GM23338 (cell line): ENCODE measurements at regions not wholly inside any gene's neighbourhood (a gene's known extent, or its start where the extent isn't known, plus 50 kb on each side); places are given as distances from the start of the nearest gene placed in this dataset.

ENCODE experiments used
- ATAC-seq: fragments of 200-7000 bp; cut with Tn5 transposase; 3 replicates; pipeline ENCODE4 v1.9.1; 2020
- DNase-seq: peaks from one replicate; pipeline ENCODE4 v3.0.0-alpha.2; 2015; ENCODE audit warnings: low spot score
- H2AFZ ChIP-seq: fragments of 200-600 bp; sonication (generic); 2 replicates; pipeline ENCODE4 v1.8.0; 2016; ENCODE audit warnings: antibody characterized with exemption, mild to moderate bottlenecking, moderate library complexity
- H3F3A ChIP-seq: fragments of 200-600 bp; sonication (generic); replicated peaks from 2 replicates; pipeline ENCODE4 v1.8.0; 2017; ENCODE audit warnings: antibody characterized with exemption, mixed run types, low read depth
- H3K27ac ChIP-seq: fragments of 200-600 bp; sonication (generic); 2 replicates; pipeline ENCODE4 v1.6.1; 2016; ENCODE audit warnings: low read depth
- H3K27me3 ChIP-seq: fragments of 200-600 bp; sonication (generic); 2 replicates; pipeline ENCODE4 v1.8.0; 2016; ENCODE audit warnings: mild to moderate bottlenecking, mixed run types, moderate library complexity; ENCODE audit not compliant: insufficient read depth
- H3K36me3 ChIP-seq: fragments of 200-600 bp; sonication (generic); 2 replicates; pipeline ENCODE4 v1.8.0; 2016; ENCODE audit warnings: mild to moderate bottlenecking; ENCODE audit not compliant: insufficient read depth
- H3K4me1 ChIP-seq: fragments of 200-600 bp; sonication (generic); 2 replicates; pipeline ENCODE4 v1.8.0; 2016; ENCODE audit warnings: mild to moderate bottlenecking, moderate library complexity; ENCODE audit not compliant: insufficient read depth
- H3K4me2 ChIP-seq: fragments of 200-600 bp; sonication (generic); 2 replicates; pipeline ENCODE4 v1.7.1; 2017; ENCODE audit warnings: mixed run types
- H3K4me3 ChIP-seq: fragments of 200-600 bp; sonication (generic); 2 replicates; pipeline ENCODE4 v1.6.1; 2016; ENCODE audit warnings: mixed run types
- H3K79me2 ChIP-seq: fragments of 200-600 bp; sonication (generic); replicated peaks from 2 replicates; pipeline ENCODE4 v1.8.0; 2017; ENCODE audit warnings: mild to moderate bottlenecking; ENCODE audit not compliant: insufficient read depth
- H3K9me2 ChIP-seq: fragments of 200-600 bp; sonication (generic); 2 replicates; pipeline ENCODE4 v1.8.0; 2017; ENCODE audit not compliant: insufficient read depth
- H4K20me1 ChIP-seq: fragments of 200-600 bp; sonication (generic); replicated peaks from 2 replicates; pipeline ENCODE4 v1.8.0; 2017; ENCODE audit warnings: mild to moderate bottlenecking; ENCODE audit not compliant: insufficient read depth
- H3K27ac Mint-ChIP-seq: 2 replicates; pipeline ENCODE4 v1.8.0; 2020; ENCODE audit warnings: inconsistent platforms, mild to moderate bottlenecking, moderate library complexity, mixed read lengths
- H3K27me3 Mint-ChIP-seq: 3 replicates; pipeline ENCODE4 v1.8.0; 2022; ENCODE audit warnings: low read depth, mild to moderate bottlenecking, moderate library complexity, mixed read lengths, inconsistent platforms; ENCODE audit not compliant: insufficient read depth, poor library complexity
- H3K36me3 Mint-ChIP-seq: 3 replicates; pipeline ENCODE4 v1.8.0; 2021; ENCODE audit warnings: low read depth, mild to moderate bottlenecking, inconsistent platforms, moderate library complexity, mixed read lengths
- H3K4me1 Mint-ChIP-seq: 3 replicates; pipeline ENCODE4 v1.8.0; 2020; ENCODE audit warnings: mild to moderate bottlenecking, inconsistent platforms, mixed read lengths
- H3K4me3 Mint-ChIP-seq: 3 replicates; pipeline ENCODE4 v1.8.0; 2021; ENCODE audit warnings: moderate library complexity, mild to moderate bottlenecking, inconsistent platforms, mixed read lengths
- H3K9me3 Mint-ChIP-seq: 3 replicates; pipeline ENCODE4 v1.8.0; 2020; ENCODE audit warnings: moderate library complexity, mild to moderate bottlenecking, inconsistent platforms, mixed read lengths
- CREB1 ChIP-seq: fragments of 250-450 bp; sonication (Bioruptor Pico); IDR thresholded peaks from 2 replicates; pipeline ENCODE4 v1.5.0; 2020; ENCODE audit warnings: low read depth, mild to moderate bottlenecking, moderate library complexity
- EZH2 ChIP-seq: fragments of 200-600 bp; sonication (generic); IDR thresholded peaks from one replicate; pipeline ENCODE4 v1.8.0; 2017; ENCODE audit warnings: antibody characterized with exemption, mild to moderate bottlenecking, low read depth; ENCODE audit not compliant: unreplicated experiment
- EZH2phosphoT487 ChIP-seq: fragments of 200-600 bp; sonication (generic); IDR thresholded peaks from one replicate; pipeline ENCODE4 v1.8.1; 2018; ENCODE audit warnings: antibody characterized with exemption; ENCODE audit not compliant: unreplicated experiment
- JUNB ChIP-seq: IDR thresholded peaks from one replicate; pipeline ENCODE4 v1.6.1; 2016; ENCODE audit warnings: antibody characterized with exemption; ENCODE audit not compliant: unreplicated experiment
- NANOG ChIP-seq: IDR thresholded peaks from 2 replicates; pipeline ENCODE4 v1.6.1; 2016; ENCODE audit warnings: antibody characterized with exemption, borderline replicate concordance
- POLR2AphosphoS5 ChIP-seq: IDR thresholded peaks from 2 replicates; pipeline ENCODE4 v1.6.1; 2016; ENCODE audit warnings: antibody characterized with exemption, low read depth
- STAT1 ChIP-seq: IDR thresholded peaks from one replicate; pipeline ENCODE4 v1.6.1; 2016; ENCODE audit warnings: antibody characterized with exemption; ENCODE audit not compliant: unreplicated experiment
- ZNF114 ChIP-seq: fragments of 250-450 bp; sonication (Bioruptor Pico); IDR thresholded peaks from 2 replicates; pipeline ENCODE4 v1.5.0; 2020; ENCODE audit warnings: mild to moderate bottlenecking, moderate library complexity
- ZNF331 ChIP-seq: fragments of 250-450 bp; sonication (Bioruptor Pico); IDR thresholded peaks from 2 replicates; pipeline ENCODE4 v1.5.0; 2020; ENCODE audit warnings: low read depth, mild to moderate bottlenecking, moderate library complexity
- TF ChIP-seq, protein P1 (sequence below): IDR thresholded peaks from 2 replicates; pipeline ENCODE4 v1.6.1; 2016; ENCODE audit warnings: antibody characterized with exemption
- TF ChIP-seq, protein P2 (sequence below): IDR thresholded peaks from one replicate; pipeline ENCODE4 v1.6.1; 2018; ENCODE audit warnings: antibody characterized with exemption; ENCODE audit not compliant: unreplicated experiment
- TF ChIP-seq, protein P3 (sequence below), 2 experiments: fragments of 200-600 bp in 1 of 2; sonication (generic) in 1 of 2; conservative IDR thresholded peaks; 2 replicates each; pipeline versions ENCODE4 v1.5.1 to v1.6.1; 2016 to 2017; ENCODE audit warnings: antibody characterized with exemption in 2 of 2, low read depth in 2 of 2, mild to moderate bottlenecking in 2 of 2, moderate library complexity in 1 of 2
- TF ChIP-seq, protein P4 (sequence below): fragments of 250-450 bp; sonication (Bioruptor Pico); IDR thresholded peaks from 2 replicates; pipeline ENCODE4 v1.5.0; 2020; ENCODE audit warnings: mild to moderate bottlenecking, moderate library complexity

DNA sequence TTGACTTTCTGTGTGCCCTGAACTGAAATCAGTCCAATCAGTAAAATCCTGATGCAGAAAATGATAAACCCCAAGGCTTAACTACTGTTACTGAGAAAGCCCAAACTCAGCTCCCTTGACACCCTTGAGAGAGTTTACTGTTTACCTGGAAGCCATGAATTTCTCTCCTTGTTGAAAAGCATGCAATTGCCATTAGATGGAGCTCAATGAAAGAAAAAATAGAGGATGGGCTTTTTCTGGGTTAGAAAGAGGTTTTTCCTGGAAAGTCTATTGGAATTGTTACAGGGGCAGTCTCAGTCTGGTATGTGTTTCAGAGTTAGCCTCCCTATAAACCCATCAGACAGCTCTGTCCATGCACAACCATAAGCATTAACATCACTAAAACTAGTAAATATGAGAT lies 66.4 kb upstream of the C4orf54 start:
- peak overlapping the region; percentile 90; the same call in 1 of the 2 replicates for H2AFZ ChIP-seq
- H3K4me2 ChIP-seq, result no peak overlapping the region

More for the DNA sequence above, 66.4 kb upstream of the C4orf54 start:
- ATAC-seq (no peak), DNase-seq (no peak)
- no peaks in the 10 kb centered on the region for H3K27me3 ChIP-seq
- Mint-ChIP-seq H3K9me3 (peaks cover 21% of the 10 kb centered on the region; the same call in 2 of the 3 replicates), H3K4me3 (no peak overlapping the region), H3K36me3 (peaks cover 7% of the 10 kb centered on the region; the same call in 1 of the 3 replicates), H3K27me3 (no peaks in the 10 kb centered on the region), H3K4me1 (peaks cover 31% of the 10 kb centered on the region; the same call in 2 of the 3 replicates), H3K27ac (no peak overlapping the region)
- TF ChIP-seq EZH2 (no peak), JUNB (no peak), EZH2phosphoT487 (no peak), NANOG (no peak), POLR2AphosphoS5 (no peak), CREB1 (CRISPR knock-in tag) (no peak), ZNF331 (CRISPR knock-in tag) (no peak), ZNF114 (CRISPR knock-in tag) (no peak), STAT1 (no peak)
- TF ChIP-seq, protein P1, sequence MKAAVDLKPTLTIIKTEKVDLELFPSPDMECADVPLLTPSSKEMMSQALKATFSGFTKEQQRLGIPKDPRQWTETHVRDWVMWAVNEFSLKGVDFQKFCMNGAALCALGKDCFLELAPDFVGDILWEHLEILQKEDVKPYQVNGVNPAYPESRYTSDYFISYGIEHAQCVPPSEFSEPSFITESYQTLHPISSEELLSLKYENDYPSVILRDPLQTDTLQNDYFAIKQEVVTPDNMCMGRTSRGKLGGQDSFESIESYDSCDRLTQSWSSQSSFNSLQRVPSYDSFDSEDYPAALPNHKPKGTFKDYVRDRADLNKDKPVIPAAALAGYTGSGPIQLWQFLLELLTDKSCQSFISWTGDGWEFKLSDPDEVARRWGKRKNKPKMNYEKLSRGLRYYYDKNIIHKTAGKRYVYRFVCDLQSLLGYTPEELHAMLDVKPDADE, result no peak
- TF ChIP-seq, protein P2, sequence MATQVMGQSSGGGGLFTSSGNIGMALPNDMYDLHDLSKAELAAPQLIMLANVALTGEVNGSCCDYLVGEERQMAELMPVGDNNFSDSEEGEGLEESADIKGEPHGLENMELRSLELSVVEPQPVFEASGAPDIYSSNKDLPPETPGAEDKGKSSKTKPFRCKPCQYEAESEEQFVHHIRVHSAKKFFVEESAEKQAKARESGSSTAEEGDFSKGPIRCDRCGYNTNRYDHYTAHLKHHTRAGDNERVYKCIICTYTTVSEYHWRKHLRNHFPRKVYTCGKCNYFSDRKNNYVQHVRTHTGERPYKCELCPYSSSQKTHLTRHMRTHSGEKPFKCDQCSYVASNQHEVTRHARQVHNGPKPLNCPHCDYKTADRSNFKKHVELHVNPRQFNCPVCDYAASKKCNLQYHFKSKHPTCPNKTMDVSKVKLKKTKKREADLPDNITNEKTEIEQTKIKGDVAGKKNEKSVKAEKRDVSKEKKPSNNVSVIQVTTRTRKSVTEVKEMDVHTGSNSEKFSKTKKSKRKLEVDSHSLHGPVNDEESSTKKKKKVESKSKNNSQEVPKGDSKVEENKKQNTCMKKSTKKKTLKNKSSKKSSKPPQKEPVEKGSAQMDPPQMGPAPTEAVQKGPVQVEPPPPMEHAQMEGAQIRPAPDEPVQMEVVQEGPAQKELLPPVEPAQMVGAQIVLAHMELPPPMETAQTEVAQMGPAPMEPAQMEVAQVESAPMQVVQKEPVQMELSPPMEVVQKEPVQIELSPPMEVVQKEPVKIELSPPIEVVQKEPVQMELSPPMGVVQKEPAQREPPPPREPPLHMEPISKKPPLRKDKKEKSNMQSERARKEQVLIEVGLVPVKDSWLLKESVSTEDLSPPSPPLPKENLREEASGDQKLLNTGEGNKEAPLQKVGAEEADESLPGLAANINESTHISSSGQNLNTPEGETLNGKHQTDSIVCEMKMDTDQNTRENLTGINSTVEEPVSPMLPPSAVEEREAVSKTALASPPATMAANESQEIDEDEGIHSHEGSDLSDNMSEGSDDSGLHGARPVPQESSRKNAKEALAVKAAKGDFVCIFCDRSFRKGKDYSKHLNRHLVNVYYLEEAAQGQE, result no peak
- TF ChIP-seq, protein P3, sequence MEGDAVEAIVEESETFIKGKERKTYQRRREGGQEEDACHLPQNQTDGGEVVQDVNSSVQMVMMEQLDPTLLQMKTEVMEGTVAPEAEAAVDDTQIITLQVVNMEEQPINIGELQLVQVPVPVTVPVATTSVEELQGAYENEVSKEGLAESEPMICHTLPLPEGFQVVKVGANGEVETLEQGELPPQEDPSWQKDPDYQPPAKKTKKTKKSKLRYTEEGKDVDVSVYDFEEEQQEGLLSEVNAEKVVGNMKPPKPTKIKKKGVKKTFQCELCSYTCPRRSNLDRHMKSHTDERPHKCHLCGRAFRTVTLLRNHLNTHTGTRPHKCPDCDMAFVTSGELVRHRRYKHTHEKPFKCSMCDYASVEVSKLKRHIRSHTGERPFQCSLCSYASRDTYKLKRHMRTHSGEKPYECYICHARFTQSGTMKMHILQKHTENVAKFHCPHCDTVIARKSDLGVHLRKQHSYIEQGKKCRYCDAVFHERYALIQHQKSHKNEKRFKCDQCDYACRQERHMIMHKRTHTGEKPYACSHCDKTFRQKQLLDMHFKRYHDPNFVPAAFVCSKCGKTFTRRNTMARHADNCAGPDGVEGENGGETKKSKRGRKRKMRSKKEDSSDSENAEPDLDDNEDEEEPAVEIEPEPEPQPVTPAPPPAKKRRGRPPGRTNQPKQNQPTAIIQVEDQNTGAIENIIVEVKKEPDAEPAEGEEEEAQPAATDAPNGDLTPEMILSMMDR (conservative IDR thresholded peaks at IDR 0.05; ENCODE audit: low read depth in 2 of 2), result no peak; a peak in 1 of 4 replicates
- TF ChIP-seq, protein P4, sequence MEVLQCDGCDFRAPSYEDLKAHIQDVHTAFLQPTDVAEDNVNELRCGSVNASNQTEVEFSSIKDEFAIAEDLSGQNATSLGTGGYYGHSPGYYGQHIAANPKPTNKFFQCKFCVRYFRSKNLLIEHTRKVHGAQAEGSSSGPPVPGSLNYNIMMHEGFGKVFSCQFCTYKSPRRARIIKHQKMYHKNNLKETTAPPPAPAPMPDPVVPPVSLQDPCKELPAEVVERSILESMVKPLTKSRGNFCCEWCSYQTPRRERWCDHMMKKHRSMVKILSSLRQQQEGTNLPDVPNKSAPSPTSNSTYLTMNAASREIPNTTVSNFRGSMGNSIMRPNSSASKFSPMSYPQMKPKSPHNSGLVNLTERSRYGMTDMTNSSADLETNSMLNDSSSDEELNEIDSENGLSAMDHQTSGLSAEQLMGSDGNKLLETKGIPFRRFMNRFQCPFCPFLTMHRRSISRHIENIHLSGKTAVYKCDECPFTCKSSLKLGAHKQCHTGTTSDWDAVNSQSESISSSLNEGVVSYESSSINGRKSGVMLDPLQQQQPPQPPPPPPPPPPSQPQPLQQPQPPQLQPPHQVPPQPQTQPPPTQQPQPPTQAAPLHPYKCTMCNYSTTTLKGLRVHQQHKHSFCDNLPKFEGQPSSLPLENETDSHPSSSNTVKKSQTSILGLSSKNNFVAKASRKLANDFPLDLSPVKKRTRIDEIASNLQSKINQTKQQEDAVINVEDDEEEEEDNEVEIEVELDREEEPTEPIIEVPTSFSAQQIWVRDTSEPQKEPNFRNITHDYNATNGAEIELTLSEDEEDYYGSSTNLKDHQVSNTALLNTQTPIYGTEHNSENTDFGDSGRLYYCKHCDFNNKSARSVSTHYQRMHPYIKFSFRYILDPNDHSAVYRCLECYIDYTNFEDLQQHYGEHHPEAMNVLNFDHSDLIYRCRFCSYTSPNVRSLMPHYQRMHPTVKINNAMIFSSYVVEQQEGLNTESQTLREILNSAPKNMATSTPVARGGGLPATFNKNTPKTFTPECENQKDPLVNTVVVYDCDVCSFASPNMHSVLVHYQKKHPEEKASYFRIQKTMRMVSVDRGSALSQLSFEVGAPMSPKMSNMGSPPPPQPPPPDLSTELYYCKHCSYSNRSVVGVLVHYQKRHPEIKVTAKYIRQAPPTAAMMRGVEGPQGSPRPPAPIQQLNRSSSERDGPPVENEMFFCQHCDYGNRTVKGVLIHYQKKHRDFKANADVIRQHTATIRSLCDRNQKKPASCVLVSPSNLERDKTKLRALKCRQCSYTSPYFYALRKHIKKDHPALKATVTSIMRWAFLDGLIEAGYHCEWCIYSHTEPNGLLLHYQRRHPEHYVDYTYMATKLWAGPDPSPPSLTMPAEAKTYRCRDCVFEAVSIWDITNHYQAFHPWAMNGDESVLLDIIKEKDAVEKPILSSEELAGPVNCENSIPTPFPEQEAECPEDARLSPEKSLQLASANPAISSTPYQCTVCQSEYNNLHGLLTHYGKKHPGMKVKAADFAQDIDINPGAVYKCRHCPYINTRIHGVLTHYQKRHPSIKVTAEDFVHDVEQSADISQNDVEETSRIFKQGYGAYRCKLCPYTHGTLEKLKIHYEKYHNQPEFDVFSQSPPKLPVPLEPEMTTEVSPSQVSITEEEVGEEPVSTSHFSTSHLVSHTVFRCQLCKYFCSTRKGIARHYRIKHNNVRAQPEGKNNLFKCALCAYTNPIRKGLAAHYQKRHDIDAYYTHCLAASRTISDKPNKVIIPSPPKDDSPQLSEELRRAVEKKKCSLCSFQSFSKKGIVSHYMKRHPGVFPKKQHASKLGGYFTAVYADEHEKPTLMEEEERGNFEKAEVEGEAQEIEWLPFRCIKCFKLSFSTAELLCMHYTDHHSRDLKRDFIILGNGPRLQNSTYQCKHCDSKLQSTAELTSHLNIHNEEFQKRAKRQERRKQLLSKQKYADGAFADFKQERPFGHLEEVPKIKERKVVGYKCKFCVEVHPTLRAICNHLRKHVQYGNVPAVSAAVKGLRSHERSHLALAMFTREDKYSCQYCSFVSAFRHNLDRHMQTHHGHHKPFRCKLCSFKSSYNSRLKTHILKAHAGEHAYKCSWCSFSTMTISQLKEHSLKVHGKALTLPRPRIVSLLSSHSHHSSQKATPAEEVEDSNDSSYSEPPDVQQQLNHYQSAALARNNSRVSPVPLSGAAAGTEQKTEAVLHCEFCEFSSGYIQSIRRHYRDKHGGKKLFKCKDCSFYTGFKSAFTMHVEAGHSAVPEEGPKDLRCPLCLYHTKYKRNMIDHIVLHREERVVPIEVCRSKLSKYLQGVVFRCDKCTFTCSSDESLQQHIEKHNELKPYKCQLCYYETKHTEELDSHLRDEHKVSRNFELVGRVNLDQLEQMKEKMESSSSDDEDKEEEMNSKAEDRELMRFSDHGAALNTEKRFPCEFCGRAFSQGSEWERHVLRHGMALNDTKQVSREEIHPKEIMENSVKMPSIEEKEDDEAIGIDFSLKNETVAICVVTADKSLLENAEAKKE, result no peak
- no peaks in the 10 kb centered on the region for H3K79me2 ChIP-seq
- H3K4me1 ChIP-seq, result peaks cover 26% of the 10 kb centered on the region
- H3K36me3 ChIP-seq, result no peaks in the 10 kb centered on the region
- no peaks in the 10 kb centered on the region; the same call in 1 of the 2 replicates for H3K9me2 ChIP-seq
- no peak overlapping the region for H3K4me3 ChIP-seq
- H3K27ac ChIP-seq, result no peak overlapping the region
- H4K20me1 ChIP-seq, result no peaks in the 10 kb centered on the region
- no peaks in the 10 kb centered on the region for H3F3A ChIP-seq
